CD14-positive monocyte (primary cell): ENCODE measurements at regions not wholly inside any gene's neighbourhood (a gene's known extent, or its start where the extent isn't known, plus 50 kb on each side); places are given as distances from the start of the nearest gene placed in this dataset.

Experiments
- DNase-seq, 3 donors: peaks; one replicate each; pipeline ENCODE4 v3.0.0-alpha.2; 2011 to 2022
- H2AFZ ChIP-seq: 2 replicates; pipeline ENCODE4 v1.6.0; 2012; ENCODE audit warnings: mild to moderate bottlenecking, low read depth, low read length, inconsistent platforms; ENCODE audit not compliant: insufficient read depth, poor library complexity, severe bottlenecking
- H3K27ac ChIP-seq, 2 donors: 1 replicate in 1 of 2; 2 replicates in 1 of 2; pipeline ENCODE4 v1.5.1; 2012 to 2013; ENCODE audit warnings: low read length in 2 of 2, control low read depth in 1 of 2, inconsistent platforms in 1 of 2, low read depth in 1 of 2, mild to moderate bottlenecking in 1 of 2
- H3K27me3 ChIP-seq, 2 donors: one replicate each; pipeline versions ENCODE4 v1.6.0 to v1.6.1; 2011 to 2013; ENCODE audit warnings: low read length in 2 of 2; ENCODE audit not compliant: control insufficient read depth in 2 of 2, insufficient read depth in 2 of 2
- H3K36me3 ChIP-seq, 2 donors: replicated peaks in 1 of 2; 1 replicate in 1 of 2; 2 replicates in 1 of 2; pipeline versions ENCODE4 v1.5.1 to v1.6.1; 2012 to 2013; ENCODE audit warnings: low read length in 2 of 2, control low read depth in 1 of 2, inconsistent platforms in 1 of 2, mild to moderate bottlenecking in 1 of 2; ENCODE audit not compliant: insufficient read depth in 2 of 2, control insufficient read depth in 1 of 2
- H3K4me1 ChIP-seq, 2 donors: 1 replicate in 1 of 2; 2 replicates in 1 of 2; pipeline versions ENCODE4 v1.5.1 to v1.6.1; 2012 to 2013; ENCODE audit warnings: low read length in 2 of 2, control low read depth in 1 of 2, inconsistent platforms in 1 of 2, mild to moderate bottlenecking in 1 of 2, moderate library complexity in 1 of 2; ENCODE audit not compliant: insufficient read depth in 2 of 2, control insufficient read depth in 1 of 2
- H3K4me2 ChIP-seq: replicated peaks from 2 replicates; pipeline ENCODE3; 2012; ENCODE audit warnings: low read length, moderate library complexity, mild to moderate bottlenecking; ENCODE audit not compliant: poor library complexity, severe bottlenecking; ENCODE audit errors: extremely low read depth
- H3K4me3 ChIP-seq, 3 experiments: fragments of 200-600 bp in 1 of 3; sonication (generic) in 1 of 3; replicated peaks in 1 of 3; 1 replicate in 2 of 3; 2 replicates in 1 of 3; pipeline ENCODE4 v1.5.1; 2011 to 2013; ENCODE audit warnings: low read length in 3 of 3, mild to moderate bottlenecking in 3 of 3, control low read depth in 2 of 3, low read depth in 2 of 3, inconsistent platforms in 1 of 3, moderate library complexity in 1 of 3
- H3K79me2 ChIP-seq: 2 replicates; pipeline ENCODE4 v1.6.0; 2012; ENCODE audit warnings: mild to moderate bottlenecking, control low read depth, inconsistent platforms, low read length, moderate library complexity; ENCODE audit not compliant: insufficient read depth
- H3K9ac ChIP-seq: 2 replicates; pipeline ENCODE4 v1.6.0; 2017; ENCODE audit warnings: low read length, mild to moderate bottlenecking; ENCODE audit not compliant: insufficient read depth, poor library complexity, severe bottlenecking
- H3K9me3 ChIP-seq, 2 donors: replicated peaks in 1 of 2; 1 replicate in 1 of 2; 2 replicates in 1 of 2; pipeline versions ENCODE4 v1.5.1 to v1.6.1; 2012 to 2013; ENCODE audit warnings: low read length in 2 of 2, control low read depth in 1 of 2; ENCODE audit not compliant: control insufficient read depth in 1 of 2, insufficient read depth in 1 of 2
- H4K20me1 ChIP-seq: 2 replicates; pipeline ENCODE4 v1.6.0; 2012; ENCODE audit warnings: mild to moderate bottlenecking, low read length, control low read depth, moderate library complexity; ENCODE audit not compliant: insufficient read depth
- H3K27ac Mint-ChIP-seq, 7 donors: one replicate each; pipeline ENCODE4 v1.8.0; 2020; ENCODE audit warnings: mild to moderate bottlenecking in 7 of 7, mixed read lengths in 7 of 7, moderate library complexity in 6 of 7, inconsistent platforms in 2 of 7
- H3K27me3 Mint-ChIP-seq, 3 donors: one replicate each; pipeline ENCODE4 v1.8.0; 2021 to 2022; ENCODE audit warnings: low read depth in 3 of 3, mild to moderate bottlenecking in 3 of 3, mixed read lengths in 3 of 3, moderate library complexity in 3 of 3, inconsistent platforms in 1 of 3
- H3K36me3 Mint-ChIP-seq, 2 donors: one replicate each; pipeline ENCODE4 v1.8.0; 2020; ENCODE audit warnings: mixed read lengths in 2 of 2, inconsistent platforms in 1 of 2, mild to moderate bottlenecking in 1 of 2
- H3K4me1 Mint-ChIP-seq: one replicate; pipeline ENCODE4 v1.8.0; 2020; ENCODE audit warnings: mild to moderate bottlenecking, mixed read lengths
- H3K4me3 Mint-ChIP-seq, 2 donors: one replicate each; pipeline ENCODE4 v1.8.0; 2020; ENCODE audit warnings: mild to moderate bottlenecking in 2 of 2, mixed read lengths in 2 of 2, moderate library complexity in 1 of 2
- H3K9me3 Mint-ChIP-seq, 7 donors: one replicate each; pipeline ENCODE4 v1.8.0; 2020 to 2022; ENCODE audit warnings: mixed read lengths in 7 of 7, mild to moderate bottlenecking in 6 of 7, moderate library complexity in 6 of 7, inconsistent platforms in 2 of 7
- WGBS: methylation state at CpG from one replicate; pipeline ENCODE4 v1.1.5; 2013; ENCODE audit warnings: missing lambda C conversion rate; ENCODE audit not compliant: insufficient coverage; 5-methylcytosine and 5-hydroxymethylcytosine counted together
- intact Hi-C, 2 donors: fragments of 100-400 bp; cut with micrococcal nuclease; formaldehyde crosslinking; loops; one replicate each; pipeline versions ENCODE4 v1.15.0 to v1.15.1; 2023
- TF ChIP-seq, protein P1 (sequence below): fragments of 200-600 bp; IDR thresholded peaks from one replicate; pipeline ENCODE4 v1.8.0; 2022; ENCODE audit warnings: antibody characterized with exemption, mild to moderate bottlenecking

DNA sequence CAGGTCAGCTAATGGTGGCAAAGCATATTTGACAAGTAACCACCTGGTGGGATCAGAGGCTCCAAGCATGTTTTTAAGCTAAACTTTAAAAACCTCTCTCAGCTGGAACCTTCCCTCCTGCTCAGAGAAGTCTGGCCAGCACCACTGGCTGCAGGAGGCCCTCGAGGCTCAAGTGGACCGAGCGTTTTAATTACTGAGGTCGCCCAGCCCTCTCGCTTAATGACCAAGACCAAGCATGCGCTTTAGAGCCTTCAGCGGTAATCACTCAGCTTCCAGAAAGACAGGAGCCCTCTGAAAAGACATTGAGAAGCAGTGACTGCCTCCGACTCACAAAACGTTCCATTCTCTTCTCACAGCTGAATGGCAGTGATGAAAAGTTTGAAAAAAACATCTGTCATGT lies 383.4 kb upstream of the ADARB2 start:
- Histone ChIP-seq H3K36me3 (no peaks in the 10 kb centered on the region), H3K4me2 (no peak overlapping the region), H3K79me2 (no peaks in the 10 kb centered on the region), H3K4me1 (no peaks in the 10 kb centered on the region), H2AFZ (no peak overlapping the region), H3K27ac (no peak overlapping the region), H3K9me3 (peaks cover 0 to 13% of the 10 kb centered on the region in 2 donors), H3K9ac (no peak overlapping the region), H3K27me3 (no peaks in the 10 kb centered on the region), H3K4me3 (no peak overlapping the region), H4K20me1 (no peaks in the 10 kb centered on the region)
- Mint-ChIP-seq H3K9me3 (peaks cover 4 to 16% (median 9%) of the 10 kb centered on the region in 7 donors), H3K36me3 (no peaks in the 10 kb centered on the region), H3K27me3 (peaks cover 0 to 1% (median 0%) of the 10 kb centered on the region in 3 donors), H3K27ac (no peak overlapping the region), H3K4me3 (no peak overlapping the region), H3K4me1 (no peaks in the 10 kb centered on the region)
- intact Hi-C loops, result no loop called here
- WGBS, result 66% methylated on average over 7 of the region's 9 CpGs
- DNase-seq, result no peak
- TF ChIP-seq, protein P1, sequence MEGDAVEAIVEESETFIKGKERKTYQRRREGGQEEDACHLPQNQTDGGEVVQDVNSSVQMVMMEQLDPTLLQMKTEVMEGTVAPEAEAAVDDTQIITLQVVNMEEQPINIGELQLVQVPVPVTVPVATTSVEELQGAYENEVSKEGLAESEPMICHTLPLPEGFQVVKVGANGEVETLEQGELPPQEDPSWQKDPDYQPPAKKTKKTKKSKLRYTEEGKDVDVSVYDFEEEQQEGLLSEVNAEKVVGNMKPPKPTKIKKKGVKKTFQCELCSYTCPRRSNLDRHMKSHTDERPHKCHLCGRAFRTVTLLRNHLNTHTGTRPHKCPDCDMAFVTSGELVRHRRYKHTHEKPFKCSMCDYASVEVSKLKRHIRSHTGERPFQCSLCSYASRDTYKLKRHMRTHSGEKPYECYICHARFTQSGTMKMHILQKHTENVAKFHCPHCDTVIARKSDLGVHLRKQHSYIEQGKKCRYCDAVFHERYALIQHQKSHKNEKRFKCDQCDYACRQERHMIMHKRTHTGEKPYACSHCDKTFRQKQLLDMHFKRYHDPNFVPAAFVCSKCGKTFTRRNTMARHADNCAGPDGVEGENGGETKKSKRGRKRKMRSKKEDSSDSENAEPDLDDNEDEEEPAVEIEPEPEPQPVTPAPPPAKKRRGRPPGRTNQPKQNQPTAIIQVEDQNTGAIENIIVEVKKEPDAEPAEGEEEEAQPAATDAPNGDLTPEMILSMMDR, result no peak

DNA sequence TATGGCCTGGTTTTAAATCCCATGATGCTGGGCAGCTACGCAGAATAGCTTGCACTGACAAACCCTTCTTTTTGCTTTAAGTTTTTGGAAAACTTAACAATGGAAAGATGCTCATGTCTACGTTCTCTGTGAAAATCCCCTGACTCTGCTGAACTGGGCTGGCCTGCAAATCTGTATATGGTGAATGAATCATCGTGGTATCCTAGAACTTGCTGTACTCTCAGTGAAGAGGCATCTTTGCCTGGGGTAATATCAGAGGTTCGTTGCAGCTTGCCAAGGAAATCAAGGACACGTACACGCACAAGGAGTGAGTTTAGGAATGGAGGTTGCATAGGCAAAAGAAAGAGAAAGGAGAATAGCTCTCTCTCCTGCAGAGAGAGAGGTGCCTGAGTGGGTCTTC lies 382.0 kb upstream of the ADARB2 start:
- Histone ChIP-seq H3K9me3 (peaks cover 1 to 15% of the 10 kb centered on the region in 2 donors), H3K4me1 (no peaks in the 10 kb centered on the region), H3K36me3 (no peaks in the 10 kb centered on the region), H3K4me2 (no peak overlapping the region), H3K27ac (no peak overlapping the region), H3K79me2 (no peaks in the 10 kb centered on the region), H2AFZ (no peak overlapping the region), H4K20me1 (no peaks in the 10 kb centered on the region), H3K4me3 (no peak overlapping the region), H3K27me3 (no peaks in the 10 kb centered on the region), H3K9ac (no peak overlapping the region)
- H3K36me3 Mint-ChIP-seq, result no peaks in the 10 kb centered on the region
- H3K4me1 Mint-ChIP-seq, result no peaks in the 10 kb centered on the region
- H3K27me3 Mint-ChIP-seq, result peaks cover 0 to 1% (median 0%) of the 10 kb centered on the region in 3 donors
- WGBS, result 79% methylated on average over 6 of the region's 6 CpGs
- no peak overlapping the region for H3K27ac Mint-ChIP-seq
- no peak overlapping the region for H3K4me3 Mint-ChIP-seq
- DNase-seq, result no peak
- peaks cover 4 to 16% (median 9%) of the 10 kb centered on the region in 7 donors for H3K9me3 Mint-ChIP-seq
- TF ChIP-seq, protein P1, result no peak
- intact Hi-C loops, result no loop called here
